Stimulated activated CD4-positive, alpha-beta T cell treated with anti-CD3 and anti-CD28 coated beads, Interleukin-12 subunit alpha, Interleukin-12 subunit beta, amount 100 ng/mL, for 24 hours (primary cell): ENCODE measurements at regions not wholly inside any gene's neighbourhood (a gene's known extent, or its start where the extent isn't known, plus 50 kb on each side); places are given as distances from the start of the nearest gene placed in this dataset.
"Not testable (repeated sequence)": the region's sequence is repeated elsewhere in the genome, so short reads cannot be mapped to it uniquely, and the experiment has no call there.

Experiments used
- DNase-seq, 2 experiments: peaks; one replicate each; pipeline ENCODE4 v3.0.0-alpha.2; 2020; ENCODE audit warnings: low read depth in 2 of 2

DNA sequence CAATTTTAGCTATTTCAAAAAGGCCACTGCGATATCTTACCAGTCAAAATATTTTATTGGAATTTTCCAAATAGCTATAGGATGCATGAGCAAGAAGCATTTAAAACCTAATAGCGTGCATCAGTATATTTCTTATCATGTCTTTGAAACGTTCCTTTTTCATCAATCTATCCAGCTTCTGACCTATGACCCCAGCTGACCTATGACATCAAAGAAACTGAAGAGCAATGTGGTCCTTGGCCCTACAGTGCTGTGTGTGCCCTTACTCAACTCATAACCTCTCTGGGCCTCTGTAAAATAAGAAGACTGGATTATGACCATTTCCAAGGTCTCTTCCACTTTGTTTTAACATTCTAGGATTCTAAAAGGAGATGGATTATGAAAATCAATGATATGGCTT lies 118.2 kb downstream of the ZNF22 start:
- no peak for DNase-seq

DNA sequence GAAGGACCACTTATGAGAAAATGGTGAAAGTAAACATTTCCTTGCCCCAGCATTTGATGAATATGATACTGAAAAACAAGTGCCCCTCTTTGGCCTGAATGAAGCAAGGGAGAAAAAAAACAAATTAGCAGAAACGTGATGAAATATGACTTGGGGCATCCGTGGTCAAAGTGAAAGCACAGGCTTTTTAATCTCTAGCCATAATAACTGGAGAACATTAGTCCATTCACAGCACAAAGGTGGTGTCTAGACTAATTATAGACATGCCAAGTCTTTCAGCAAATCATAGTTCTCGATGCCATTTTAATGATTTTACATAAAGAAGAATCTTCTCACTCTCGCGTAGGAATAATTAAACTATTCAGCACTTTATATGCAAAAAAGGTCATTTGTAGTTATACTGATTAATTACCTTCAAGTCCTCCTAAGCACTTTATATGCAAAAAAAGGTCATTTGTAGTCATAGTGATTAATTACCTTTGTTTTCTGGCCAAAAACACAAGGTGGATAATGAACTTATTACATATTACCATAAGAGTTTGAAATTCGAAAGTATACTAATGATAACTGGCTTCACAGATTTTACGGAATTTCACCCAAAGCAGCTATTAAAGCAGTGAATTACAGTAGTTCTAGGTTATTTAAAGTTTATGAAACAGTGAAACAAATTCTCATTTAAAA lies 121.6 kb downstream of the ZNF22 start:
- DNase-seq: not testable (repeated sequence)

DNA sequence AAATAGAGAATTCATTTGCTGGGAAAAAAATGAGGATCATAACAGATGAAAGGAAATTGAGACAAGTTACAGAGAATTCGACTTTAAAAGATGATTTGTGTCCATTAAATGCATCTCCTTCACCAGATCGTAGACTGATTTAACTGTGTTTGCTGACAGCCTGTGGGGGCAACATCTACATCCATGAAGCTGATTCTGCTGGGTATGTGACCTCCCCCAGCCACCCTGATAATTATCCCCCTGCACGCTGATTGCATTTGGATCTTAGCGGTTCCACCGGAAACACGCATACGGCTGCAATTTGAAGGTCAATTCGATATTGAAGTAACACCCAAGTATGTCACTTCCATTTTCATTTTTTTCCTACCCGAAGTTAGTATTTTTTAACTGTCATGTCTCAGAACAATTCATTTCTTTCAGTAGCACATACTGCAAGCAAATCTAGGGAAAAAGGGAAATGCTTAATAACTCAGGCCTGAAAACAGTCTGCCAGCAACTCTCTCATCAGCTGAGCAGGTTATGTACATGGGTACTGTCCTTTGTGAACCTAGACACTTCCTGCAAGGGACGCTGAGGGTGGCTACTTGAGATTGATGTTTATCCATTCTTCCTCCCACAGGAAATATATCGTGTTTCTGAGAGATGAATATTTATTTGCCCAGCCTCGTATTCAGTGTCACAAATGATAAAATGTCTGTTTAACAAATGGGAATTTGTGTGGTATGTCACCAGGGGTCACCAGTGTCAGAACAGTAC lies 134.9 kb downstream of the ZNF22 start:
- no peak for DNase-seq

DNA sequence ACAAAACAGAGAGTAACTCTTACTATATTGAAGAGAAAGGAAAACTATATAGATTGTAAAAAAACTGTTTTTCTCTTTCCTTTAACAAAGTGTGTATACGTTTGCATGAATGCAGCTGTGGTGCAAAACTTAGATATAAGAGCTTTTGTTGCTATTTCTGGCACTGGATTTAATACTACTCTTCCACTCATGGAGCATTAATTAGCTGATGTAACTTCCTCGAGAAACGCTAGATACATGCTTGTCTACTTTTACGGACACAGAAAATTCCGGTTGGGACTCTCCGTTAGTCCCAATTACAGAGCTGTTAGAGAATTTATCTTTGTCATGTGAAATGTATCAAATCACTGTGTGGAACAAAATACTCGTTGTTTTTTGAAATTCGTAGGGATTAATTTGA lies 135.5 kb downstream of the ZNF22 start:
- DNase-seq: no peak

DNA sequence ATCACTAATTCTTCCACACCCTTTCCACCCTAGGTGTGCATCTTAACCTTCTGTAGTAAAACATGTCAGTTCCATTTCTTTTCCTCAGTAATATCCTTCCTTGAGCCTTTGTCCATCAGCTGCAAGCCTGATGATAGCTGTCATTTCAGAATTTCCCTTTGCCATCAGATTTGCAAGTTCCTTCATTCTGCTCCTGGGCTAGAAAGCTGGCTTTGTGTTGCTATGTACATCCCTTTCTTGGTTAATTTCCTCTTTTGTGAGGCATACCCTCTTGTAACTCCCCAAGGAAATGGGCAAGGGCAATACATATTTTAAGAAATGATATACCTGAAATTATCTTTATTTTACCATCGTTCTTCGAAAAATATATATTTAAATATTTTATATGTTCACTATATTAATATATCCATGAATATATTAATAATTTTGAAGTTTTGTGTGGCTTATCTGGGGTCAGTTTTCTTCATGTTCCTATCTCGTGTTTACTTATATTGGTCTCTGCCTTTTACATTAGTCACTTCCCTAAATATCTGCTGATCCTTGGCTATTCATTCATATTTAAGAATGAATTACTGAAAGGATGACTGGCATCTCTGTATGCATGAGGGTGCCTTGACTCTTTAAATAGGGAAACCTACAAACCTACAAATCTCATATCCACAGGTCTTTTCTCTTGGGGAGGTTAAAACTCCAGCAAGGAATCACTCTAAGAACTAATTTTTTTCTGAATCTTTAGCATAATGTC lies 143.8 kb downstream of the ZNF22 start:
- no peak for DNase-seq

DNA sequence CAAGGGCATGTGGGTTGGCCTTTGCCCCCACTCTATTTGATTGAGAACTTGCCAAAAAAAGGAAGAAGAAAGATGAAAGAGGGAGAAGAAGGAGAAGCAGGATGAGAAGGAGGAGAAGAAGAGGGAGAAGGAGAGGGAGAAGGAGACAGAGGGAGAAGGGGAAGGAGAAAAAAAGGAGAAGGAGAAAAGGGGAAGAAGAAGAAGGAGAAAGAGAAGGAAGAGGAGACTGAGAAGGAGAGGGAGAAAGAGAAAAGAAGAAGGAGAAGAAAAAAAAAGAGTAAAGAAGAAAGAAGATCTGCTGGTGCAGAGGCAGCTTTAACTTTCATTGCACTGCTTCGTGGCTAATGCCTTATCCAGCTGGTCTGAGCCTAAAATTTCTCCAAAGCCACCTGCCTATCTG lies 144.4 kb downstream of the ZNF22 start:
- DNase-seq: not testable (repeated sequence)

DNA sequence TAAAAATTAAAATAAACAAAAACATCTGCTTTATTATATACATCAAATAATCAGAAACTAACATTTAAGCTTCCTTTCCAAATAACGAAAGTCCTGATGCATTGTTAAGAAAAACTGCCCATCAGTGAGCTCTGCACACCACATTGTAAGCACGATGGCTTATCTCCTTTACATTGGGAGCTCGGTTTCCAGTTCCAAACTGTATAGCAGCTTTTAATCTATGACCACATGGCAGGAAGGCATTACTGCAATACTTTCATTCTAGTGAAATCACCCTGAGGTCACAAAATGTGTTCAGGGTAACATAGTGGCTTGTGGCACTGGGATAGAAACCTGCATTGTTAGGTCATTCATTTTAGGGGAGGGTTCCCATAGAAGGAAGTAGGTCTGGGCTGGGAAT lies 146.3 kb downstream of the ZNF22 start:
- no peak for DNase-seq

DNA sequence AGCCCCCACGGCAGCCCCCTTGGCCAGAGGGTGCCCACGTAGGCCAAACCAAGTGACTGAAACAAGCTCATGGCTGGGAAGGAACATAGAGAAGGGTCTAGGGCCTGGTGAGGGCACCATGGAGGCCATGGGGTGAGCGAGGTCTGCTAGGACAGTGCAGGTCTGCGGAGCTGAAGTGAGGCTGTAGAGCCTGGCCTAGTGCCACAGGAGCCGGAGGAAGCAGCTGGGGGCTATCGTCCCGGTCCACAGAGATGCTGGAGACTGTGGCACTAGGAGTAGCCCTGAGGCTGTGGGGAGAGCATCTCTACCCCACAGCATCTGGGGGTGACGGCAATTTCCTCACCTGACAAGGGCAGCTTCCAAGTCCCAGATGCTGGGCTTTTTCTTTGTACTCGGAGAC lies 150.3 kb downstream of the ZNF22 start:
- no peak for DNase-seq

DNA sequence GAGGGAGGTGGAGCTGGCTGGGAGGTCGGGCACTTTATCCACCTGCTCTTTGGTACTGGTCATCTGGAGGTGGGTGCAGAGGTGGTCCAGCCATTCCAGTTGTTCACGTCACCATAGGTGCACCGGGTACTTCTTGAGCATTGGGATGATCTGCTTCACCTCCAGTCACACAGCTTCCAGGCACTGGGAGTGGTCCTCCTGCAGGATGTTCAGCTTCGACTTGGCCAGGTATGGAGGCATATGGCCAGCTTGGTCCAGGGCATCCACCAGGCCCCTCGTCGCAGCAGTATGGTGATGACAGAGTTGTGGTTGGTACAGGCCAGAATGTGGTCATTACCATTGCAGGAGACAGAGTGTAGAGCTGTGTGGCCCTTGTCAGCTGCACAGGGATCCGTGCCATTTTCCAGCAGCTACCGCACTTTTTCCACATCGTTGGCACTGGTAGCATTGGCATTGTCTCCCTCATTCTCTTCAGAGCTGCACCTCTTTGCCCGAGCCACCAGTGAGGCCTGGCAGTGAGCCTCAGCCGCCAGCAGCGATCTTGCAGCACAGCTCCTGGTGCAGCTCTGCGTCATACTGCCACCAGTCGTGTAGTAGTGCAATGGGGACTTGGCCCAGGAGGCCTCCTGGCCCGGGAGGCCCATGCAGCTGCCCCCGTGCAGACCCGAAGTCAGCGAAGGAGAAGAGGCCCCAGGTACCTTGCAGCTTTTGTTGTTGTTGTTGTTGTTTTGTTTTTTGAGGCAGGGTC lies 150.9 kb downstream of the ZNF22 start:
- no peak for DNase-seq

DNA sequence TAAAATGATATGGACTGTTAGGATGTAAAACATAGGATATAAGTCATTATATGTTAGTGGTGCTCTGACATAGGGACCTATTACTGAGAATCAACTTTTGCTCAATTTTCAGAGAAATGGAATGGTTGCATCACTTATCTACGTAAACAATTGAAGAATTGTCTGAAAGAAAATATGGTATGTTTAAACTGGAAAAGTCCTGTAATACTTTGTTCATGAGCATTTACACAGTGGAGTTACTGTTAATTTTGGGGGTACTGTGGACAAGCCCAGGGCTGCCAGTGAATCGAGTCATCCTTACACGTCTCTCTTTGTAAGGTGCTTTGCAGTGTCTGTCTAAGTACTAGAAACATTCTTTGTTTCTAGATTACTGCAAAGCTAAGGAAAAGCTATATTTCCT lies 152.0 kb downstream of the ZNF22 start:
- DNase-seq: no peak

DNA sequence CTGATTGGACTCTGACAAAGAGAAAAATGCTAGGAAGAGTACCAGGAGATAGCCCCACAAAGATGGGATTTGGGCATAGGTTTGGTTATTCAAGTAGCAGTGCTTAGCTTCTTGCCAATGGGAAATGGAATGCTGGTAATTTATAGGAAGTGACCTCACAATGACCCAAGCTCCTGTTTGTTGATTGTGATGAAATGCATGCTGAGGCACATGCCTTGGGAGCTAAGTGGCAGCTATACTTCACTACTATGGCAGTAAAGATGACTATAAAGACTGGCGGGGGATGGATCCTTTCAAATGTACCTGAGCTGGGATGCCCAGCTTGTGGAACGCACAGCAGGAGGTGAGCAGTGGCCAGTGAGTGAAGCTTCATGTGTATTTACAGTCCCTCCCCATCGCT lies 153.8 kb downstream of the ZNF22 start:
- DNase-seq: no peak

DNA sequence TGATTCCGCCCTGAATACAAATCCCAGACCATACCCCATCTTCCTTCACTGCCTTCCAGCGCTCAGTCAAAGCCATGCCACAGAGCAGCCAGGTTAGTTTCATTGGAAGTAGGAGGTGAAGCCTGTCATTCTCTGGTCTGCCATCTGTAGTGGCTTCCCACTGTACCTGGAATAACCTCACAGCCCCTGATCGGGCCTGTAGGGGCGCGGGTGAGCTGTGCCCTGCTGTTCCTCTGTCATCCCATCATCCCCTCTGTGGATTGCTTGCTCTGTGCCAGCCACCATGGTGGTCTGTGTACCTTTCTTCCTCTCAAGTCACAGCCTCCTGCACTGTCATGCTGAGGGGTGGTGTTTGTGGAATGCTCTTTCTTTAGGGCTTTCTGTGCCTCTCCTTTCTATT lies 155.1 kb downstream of the ZNF22 start:
- DNase-seq: no peak

DNA sequence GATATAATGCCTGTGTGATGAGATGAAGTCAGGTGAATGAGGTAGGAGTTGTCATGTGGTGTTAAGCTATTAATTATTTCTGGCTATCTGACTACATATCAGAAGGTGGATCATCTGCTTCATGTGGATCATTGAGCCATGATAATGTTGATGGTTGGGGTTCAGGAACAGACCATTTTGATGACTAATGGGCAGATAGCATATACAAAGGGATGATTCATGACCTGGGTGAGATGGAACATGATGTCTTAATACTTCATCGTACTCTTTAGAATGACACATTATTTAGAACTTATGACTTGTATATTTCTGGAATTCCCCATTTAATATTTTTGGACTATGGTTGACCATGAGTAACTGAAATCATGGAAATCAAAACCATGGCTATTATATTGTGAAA lies 155.1 kb downstream of the OR13A1 start:
- no peak for DNase-seq

DNA sequence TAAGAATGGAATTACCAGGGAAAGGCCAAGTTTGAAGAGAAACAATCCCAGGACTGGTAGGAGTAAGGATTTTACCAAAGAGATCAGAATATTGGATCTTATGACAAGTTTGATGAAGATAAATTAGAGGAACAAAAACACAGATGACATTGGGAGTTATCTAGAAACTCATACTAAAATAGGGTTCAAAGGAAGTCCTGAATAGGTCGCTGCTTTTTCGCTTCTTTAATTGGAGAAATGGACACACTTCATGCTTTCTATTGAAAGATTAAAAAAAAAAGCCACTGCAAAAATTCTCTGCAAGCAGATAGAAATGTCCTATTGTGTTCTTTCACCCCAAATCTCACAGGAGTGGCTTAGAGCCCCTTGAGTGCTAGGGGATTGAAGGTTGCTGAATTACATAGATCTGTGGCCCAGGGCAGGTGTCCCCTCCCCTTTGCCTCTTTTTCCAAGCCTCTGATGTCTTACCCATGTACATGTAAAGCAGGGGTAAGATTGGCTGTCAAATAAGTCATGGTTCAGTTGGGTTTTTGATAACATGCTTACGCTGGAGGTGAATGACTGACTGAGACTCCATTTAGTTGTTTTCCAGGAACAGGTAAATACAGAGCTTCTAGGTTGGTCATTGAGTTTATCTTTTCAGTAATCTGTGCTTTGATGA lies 152.0 kb downstream of the OR13A1 start:
- DNase-seq: no peak

DNA sequence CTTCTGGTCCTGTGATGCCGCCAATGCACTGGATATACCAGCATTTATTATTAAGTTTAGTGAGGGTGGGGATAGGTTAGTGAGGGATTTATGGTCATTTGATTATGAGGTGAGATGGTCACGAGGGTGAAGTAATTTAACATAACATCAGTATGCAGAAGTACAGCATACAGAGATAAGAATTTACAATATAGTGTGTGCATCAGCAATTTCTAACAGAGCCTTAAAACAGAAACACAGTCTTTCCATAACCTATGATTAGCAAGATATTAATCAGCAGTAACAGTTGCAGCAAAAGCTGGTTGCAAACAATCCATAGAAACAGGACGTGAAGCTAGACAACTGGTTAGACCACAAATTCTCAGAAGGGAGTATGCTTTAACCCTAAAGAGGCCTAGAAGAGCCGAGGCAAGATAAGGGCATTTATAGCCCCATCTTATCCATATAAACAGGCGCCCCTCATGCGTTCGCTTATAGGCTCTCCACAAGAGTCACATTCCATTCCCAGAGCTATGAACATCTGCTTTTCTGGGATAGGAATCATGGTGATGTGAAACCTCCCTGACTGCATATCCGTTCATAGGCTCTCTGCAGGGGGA lies 139.8 kb downstream of the OR13A1 start:
- DNase-seq: not testable (repeated sequence)

DNA sequence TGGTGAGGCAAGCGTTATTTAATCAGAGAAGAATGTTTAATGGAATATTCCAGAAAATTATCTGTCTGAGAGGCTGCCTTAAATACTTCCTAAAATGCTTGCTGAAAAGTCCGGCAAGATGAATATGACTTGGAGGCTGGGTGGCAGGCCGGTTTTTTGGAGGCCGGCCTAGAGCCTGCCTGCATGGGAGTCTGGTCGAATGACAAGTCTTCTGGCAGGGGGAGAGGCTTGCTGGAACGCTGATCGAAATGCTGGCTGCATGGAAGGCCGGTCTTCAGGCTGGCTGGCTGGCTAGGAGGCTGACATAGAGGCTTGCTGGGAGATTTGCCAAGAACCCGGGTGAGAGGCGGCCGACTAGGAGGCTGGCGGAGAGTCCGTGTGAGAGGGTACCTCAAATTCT lies 135.7 kb downstream of the OR13A1 start:
- no peak for DNase-seq

DNA sequence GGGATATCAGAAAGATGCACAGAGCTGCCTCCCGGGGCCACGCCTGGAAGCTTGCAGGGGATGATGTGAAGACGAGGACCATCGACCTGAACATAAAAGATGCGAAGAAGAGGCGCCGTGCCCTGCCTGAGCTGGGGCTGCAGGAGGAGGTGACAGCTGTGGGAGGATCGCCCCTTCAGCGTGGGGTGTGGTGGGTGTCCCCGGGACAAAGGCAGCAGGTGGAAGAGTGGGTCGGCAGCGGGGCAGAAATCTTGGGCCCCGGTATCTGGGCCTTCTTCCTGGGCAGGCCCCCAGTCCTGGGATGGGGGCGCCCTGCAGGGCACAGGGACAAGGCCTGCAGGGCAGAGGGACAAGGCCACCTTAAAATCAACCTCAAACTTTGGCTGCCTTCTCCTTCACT lies 134.9 kb downstream of the OR13A1 start:
- DNase-seq: no peak

DNA sequence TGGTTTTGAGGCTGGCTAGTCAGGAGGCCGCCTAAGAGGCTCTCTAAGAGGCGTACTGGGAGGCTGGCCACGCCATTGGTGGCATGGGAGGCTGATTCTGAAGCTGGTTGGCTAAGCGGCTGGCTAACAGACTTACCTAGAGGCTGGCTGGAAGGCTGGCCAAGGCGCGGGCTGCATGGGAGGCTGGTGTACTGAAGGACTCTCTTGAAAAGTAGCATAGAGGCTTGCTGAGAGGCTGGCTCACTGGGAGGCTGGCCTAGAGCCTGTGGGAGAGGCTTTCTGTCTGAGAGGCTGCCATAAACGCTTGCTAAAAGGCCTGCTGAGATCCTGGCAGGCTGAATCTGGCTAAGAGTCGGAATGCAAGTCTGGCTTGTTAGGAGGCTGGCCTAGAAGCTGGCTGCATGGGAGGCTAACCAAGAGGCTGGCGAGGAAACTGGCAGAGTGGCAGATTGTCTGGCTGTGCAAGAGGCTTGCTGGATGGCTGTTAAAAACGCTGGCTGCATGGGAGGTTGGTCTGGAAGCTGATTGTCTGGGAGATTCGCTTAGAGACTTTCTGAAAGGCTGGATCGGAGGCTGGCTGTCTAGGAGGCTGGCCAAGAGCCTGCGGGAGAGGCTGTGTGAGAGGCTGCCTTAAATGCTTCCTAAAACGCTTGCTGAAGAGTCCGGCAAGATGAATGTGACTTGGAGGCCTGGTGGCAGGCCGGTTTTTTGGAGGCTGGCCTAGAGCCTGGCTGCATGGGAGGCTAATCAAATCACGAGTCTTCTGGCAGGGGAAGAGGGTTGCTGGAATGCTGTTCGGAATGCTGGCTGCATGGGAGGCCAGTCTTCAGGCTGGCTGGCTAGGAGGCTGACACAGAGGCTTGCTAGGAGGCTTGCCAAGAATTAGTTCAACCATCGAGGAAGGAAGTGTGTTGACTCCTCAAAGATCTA lies 134.2 kb downstream of the OR13A1 start:
- no peak for DNase-seq

DNA sequence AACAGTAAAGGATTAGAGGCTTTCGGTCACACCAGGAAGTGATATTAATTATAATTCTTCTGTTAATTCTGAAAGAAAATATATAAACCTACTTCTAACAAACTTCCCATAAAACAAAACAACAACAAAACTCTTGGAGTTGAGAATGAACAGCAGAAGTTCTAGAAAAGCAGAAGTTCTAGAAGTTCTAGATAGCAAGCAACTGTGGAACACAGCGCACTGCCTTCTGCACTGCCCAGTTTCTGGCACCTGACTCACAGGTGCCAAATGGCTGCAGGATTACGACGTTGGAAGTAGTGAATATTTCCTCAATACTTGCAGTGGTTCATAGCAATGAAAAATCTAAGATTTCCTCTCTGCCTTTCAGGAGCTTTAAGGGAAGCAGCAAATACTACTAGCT lies 132.2 kb downstream of the OR13A1 start:
- no peak for DNase-seq

DNA sequence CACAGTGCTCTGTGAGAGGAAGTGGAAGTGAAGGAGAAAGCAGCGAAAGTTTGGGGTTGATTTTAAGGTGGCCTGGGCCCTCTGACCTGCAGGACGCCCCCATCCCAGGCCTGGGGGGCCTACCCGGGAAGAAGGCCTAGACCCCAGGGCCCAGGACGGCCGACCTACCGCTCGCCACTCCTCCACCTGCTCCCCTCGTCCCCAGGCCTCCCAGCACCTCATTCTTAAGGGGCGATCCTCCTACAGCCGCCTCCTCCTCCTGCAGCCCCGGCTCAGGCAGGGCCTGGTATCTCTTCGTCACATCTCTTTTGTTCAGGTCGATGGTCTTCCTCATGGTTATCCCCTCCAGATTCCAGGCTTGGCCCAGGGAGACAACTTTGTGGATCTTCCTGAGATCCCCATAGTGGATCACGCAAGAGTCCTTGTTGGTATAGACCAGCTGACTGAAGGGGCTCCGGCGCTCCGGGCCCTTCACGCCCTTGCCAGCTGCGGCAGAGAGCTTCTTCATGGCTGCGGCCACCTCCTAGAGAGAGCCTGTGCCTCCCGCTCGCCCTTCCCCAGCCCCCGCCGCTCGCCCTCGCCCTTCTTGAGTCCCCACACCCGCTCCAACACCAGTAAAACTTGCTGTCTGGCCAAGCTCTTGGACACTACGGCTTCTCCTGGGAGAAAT lies 117.5 kb downstream of the OR13A1 start:
- DNase-seq: no peak
